ENCODE measurements at regions not wholly inside any gene's neighbourhood (a gene's known extent, or its start where the extent isn't known, plus 50 kb on each side); places are given as distances from the start of the nearest gene placed in this dataset.

GRCh38 chr9:119005162-119005561 lies 364.1 kb downstream of the BRINP1 start:
- Histone ChIP-seq H3K4me2 (no peak overlapping the region), H3K4me3 (no peak overlapping the region), H3K9me2 (ENCODE audit: insufficient read depth) (no peaks in the 10 kb centered on the region), H3K27ac (no peak overlapping the region), H4K20me1 (ENCODE audit: insufficient read depth) (no peaks in the 10 kb centered on the region), H3F3A (ENCODE audit: insufficient read depth, low read depth) (no peaks in the 10 kb centered on the region), H3K79me2 (ENCODE audit: low read depth) (no peaks in the 10 kb centered on the region), H3K9me3 (ENCODE audit: insufficient read depth, low read depth) (no peaks in the 10 kb centered on the region), H3K36me3 (ENCODE audit: low read depth) (no peaks in the 10 kb centered on the region), H3K4me1 (replicated peaks; ENCODE audit: insufficient read depth) (no peaks in the 10 kb centered on the region), H3K27me3 (ENCODE audit: insufficient read depth, low read depth) (no peaks in the 10 kb centered on the region), H2AFZ (no peak overlapping the region)
- DNase-seq, result no peak
- TF ChIP-seq CTCF (conservative IDR thresholded peaks at IDR 0.05) (no peak), EZH2 (IDR thresholded peaks at IDR 0.05; ENCODE audit: low read depth) (no peak)
- no TSS peak for BruUV-seq (replicated peaks)
- POLR2A ChIA-PET (ENCODE audit: unreplicated experiment), result interaction anchor here (0.7 kb wide), 1 partner anchor 356 kb away, joined by 3 read pairs; no protein-coding TSS in a partner anchor
- intact Hi-C loops (cut with micrococcal nuclease; ENCODE audit: unreplicated experiment), result no loop called here
- CTCF ChIA-PET, result no interaction called here

- Histone ChIP-seq H4K20me1 (ENCODE audit: insufficient read depth) (no peaks in the 10 kb centered on the region), H3K4me2 (peak overlapping the region; percentile 53), H3F3A (ENCODE audit: insufficient read depth, low read depth) (no peaks in the 10 kb centered on the region), H3K36me3 (ENCODE audit: low read depth) (no peaks in the 10 kb centered on the region), H3K4me1 (replicated peaks; ENCODE audit: insufficient read depth) (no peaks in the 10 kb centered on the region), H3K9me3 (ENCODE audit: insufficient read depth, low read depth) (no peaks in the 10 kb centered on the region), H3K27me3 (ENCODE audit: insufficient read depth, low read depth) (no peaks in the 10 kb centered on the region), H3K4me3 (peak overlapping the region; percentile 31; the same call in 1 of the 2 replicates), H3K9me2 (ENCODE audit: insufficient read depth) (no peaks in the 10 kb centered on the region), H3K27ac (no peak overlapping the region), H2AFZ (peak overlapping the region; percentile 8; the same call in 1 of the 2 replicates), H3K79me2 (ENCODE audit: low read depth) (no peaks in the 10 kb centered on the region)
- intact Hi-C loops (cut with micrococcal nuclease; ENCODE audit: unreplicated experiment), result no loop called here
- DNase-seq, result peak in 1 of 2 experiments; percentile 2
- ChIA-PET POLR2A (ENCODE audit: unreplicated experiment) (no interaction called here), CTCF (interaction anchor here (0.6 kb wide), 1 partner anchor 92 kb away, joined by 3 read pairs; no protein-coding TSS in a partner anchor)
- BruUV-seq (replicated peaks), result no TSS peak
- TF ChIP-seq EZH2 (IDR thresholded peaks at IDR 0.05; ENCODE audit: low read depth), result no peak
- no peak for TF ChIP-seq CTCF (conservative IDR thresholded peaks at IDR 0.05)
Observed at GRCh38 chr9:119009249-119009648, 360.0 kb downstream of the BRINP1 start.

GRCh38 chr9:119020284-119020683 lies 349.0 kb downstream of the BRINP1 start:
- Histone ChIP-seq H3K79me2 (ENCODE audit: low read depth) (no peaks in the 10 kb centered on the region), H3K27me3 (ENCODE audit: insufficient read depth, low read depth) (peaks cover 4% of the 10 kb centered on the region; the same call in 1 of the 2 replicates), H3F3A (ENCODE audit: insufficient read depth, low read depth) (no peaks in the 10 kb centered on the region), H3K9me3 (ENCODE audit: insufficient read depth, low read depth) (no peaks in the 10 kb centered on the region), H3K9me2 (ENCODE audit: insufficient read depth) (no peaks in the 10 kb centered on the region), H3K27ac (no peak overlapping the region), H3K36me3 (ENCODE audit: low read depth) (no peaks in the 10 kb centered on the region), H4K20me1 (ENCODE audit: insufficient read depth) (no peaks in the 10 kb centered on the region), H3K4me2 (no peak overlapping the region), H3K4me1 (replicated peaks; ENCODE audit: insufficient read depth) (no peaks in the 10 kb centered on the region), H3K4me3 (no peak overlapping the region), H2AFZ (no peak overlapping the region)
- ChIA-PET POLR2A (ENCODE audit: unreplicated experiment) (no interaction called here), CTCF (no interaction called here)
- DNase-seq, result no peak
- no TSS peak for BruUV-seq (replicated peaks)
- no peak for TF ChIP-seq CTCF (conservative IDR thresholded peaks at IDR 0.05)
- no peak for TF ChIP-seq EZH2 (IDR thresholded peaks at IDR 0.05; ENCODE audit: low read depth)
- intact Hi-C loops (cut with micrococcal nuclease; ENCODE audit: unreplicated experiment), result no loop called here
